GM20000 (cell line): ENCODE measurements at regions not wholly inside any gene's neighbourhood (a gene's known extent, or its start where the extent isn't known, plus 50 kb on each side); places are given as distances from the start of the nearest gene placed in this dataset.
"Not testable (repeated sequence)": the region's sequence is repeated elsewhere in the genome, so short reads cannot be mapped to it uniquely, and the experiment has no call there.

ENCODE experiments used
- DNase-seq: peaks from one replicate; pipeline ENCODE4 v3.0.0; 2012; ENCODE audit warnings: low spot score
- CTCF ChIP-seq: IDR thresholded peaks from 2 replicates; pipeline ENCODE4 v1.5.1; 2012; ENCODE audit warnings: mild to moderate bottlenecking, control low read depth; ENCODE audit errors: extremely low read depth, missing control alignments

DNA sequence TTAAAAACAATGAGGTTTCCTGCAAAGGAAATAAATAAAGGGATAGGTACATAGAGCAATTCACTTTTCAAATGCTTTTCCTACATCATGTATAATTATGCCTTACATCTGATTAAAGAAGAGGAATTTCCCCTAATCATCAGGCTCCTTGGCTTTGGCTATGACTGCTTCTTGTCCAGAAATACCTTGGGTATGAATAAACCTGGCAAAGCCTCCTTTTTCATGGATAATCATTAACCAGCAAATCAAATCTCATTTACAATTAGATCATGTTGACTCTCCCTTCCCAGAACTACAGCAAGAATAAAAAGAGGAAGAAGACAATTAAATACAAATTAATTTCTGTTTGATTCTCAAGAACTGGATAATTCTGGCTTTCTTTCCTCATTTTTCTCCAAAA is 58.0 kb upstream of the CD2AP start:
- DNase-seq: no peak
- no peak for TF ChIP-seq CTCF

GRCh38 chr6:47420394-47421371 is 56.9 kb upstream of the CD2AP start:
- DNase-seq: no peak
- TF ChIP-seq CTCF: no peak

GRCh38 chr6:47423079-47423478 is 54.5 kb upstream of the CD2AP start:
- TF ChIP-seq CTCF: no peak
- DNase-seq: no peak

- DNase-seq: no peak
- TF ChIP-seq CTCF: no peak
These were observed 53.2 kb upstream of the CD2AP start for GRCh38 chr6:47424436-47424836.

GRCh38 chr6:47425724-47426123 is 51.9 kb upstream of the CD2AP start:
- not testable (repeated sequence) for DNase-seq

GRCh38 chr6:47426524-47427302 is 50.9 kb upstream of the CD2AP start:
- DNase-seq: no peak
- TF ChIP-seq CTCF: no peak

DNA sequence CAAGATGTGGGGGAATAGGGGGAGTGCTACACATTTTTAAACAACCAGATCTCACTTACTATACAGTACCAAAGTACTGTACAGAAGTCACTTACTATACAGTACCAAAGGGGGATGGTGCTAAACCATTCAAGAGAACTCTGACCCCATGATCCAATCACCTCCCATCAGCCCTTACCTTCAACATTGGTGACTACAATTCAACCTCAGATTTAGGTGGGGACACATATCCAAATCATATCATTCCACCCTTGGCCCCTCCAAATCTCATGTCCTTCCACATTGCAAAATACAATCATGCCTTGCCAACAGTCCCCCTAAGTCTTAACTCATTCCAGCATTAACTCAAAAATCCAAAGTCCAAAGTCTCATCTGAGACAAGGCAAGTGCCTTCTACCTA is 49.9 kb upstream of the CD2AP start:
- no peak for DNase-seq
- no peak for TF ChIP-seq CTCF
